SK-N-SH treated with all-trans-retinoic acid at 6 μM for 48 hours (cell line): ENCODE measurements at regions not wholly inside any gene's neighbourhood (a gene's known extent, or its start where the extent isn't known, plus 50 kb on each side); places are given as distances from the start of the nearest gene placed in this dataset.
"Not testable (repeated sequence)": the region's sequence is repeated elsewhere in the genome, so short reads cannot be mapped to it uniquely, and the experiment has no call there.

Experiments used
- ARNTL ChIP-seq: fragments of 450-650 bp; formaldehyde crosslinking; IDR thresholded peaks from 2 replicates; pipeline ENCODE4 v1.5.0; 2020; ENCODE audit warnings: low read depth, mild to moderate bottlenecking, moderate library complexity, borderline replicate concordance
- BACH2 ChIP-seq: fragments of 250-450 bp; sonication (Bioruptor Pico); IDR thresholded peaks from 2 replicates; pipeline ENCODE4 v1.9.0; 2021; ENCODE audit warnings: mild to moderate bottlenecking, borderline replicate concordance
- PPARA ChIP-seq: fragments of 250-450 bp; sonication (Bioruptor Pico); IDR thresholded peaks from 2 replicates; pipeline ENCODE4 v1.5.0; 2020; ENCODE audit warnings: mild to moderate bottlenecking, borderline replicate concordance
- RARB ChIP-seq: fragments of 250-450 bp; sonication (Bioruptor Pico); IDR thresholded peaks from 2 replicates; pipeline ENCODE4 v1.8.0; 2021; ENCODE audit warnings: mild to moderate bottlenecking, moderate library complexity
- SNAI2 ChIP-seq: fragments of 250-450 bp; sonication (Bioruptor Pico); IDR thresholded peaks from 2 replicates; pipeline ENCODE4 v1.5.0; 2020; ENCODE audit warnings: mild to moderate bottlenecking, moderate library complexity
- TCF4 ChIP-seq: fragments of 250-450 bp; sonication (Bioruptor Pico); IDR thresholded peaks from 2 replicates; pipeline ENCODE4 v1.8.0; 2021; ENCODE audit warnings: mild to moderate bottlenecking, moderate library complexity, borderline replicate concordance
- TOX ChIP-seq: fragments of 250-450 bp; sonication (Bioruptor Pico); IDR thresholded peaks from 2 replicates; pipeline ENCODE4 v1.8.0; 2021; ENCODE audit warnings: mild to moderate bottlenecking, moderate library complexity, borderline replicate concordance
- ZFP3 ChIP-seq: fragments of 250-450 bp; sonication (Bioruptor Pico); IDR thresholded peaks from 2 replicates; pipeline ENCODE4 v1.5.0; 2020; ENCODE audit warnings: mild to moderate bottlenecking, moderate library complexity
- ZFP30 ChIP-seq: fragments of 450-650 bp; formaldehyde crosslinking; IDR thresholded peaks from 2 replicates; pipeline ENCODE4 v1.5.0; 2022; ENCODE audit warnings: mild to moderate bottlenecking, moderate library complexity
- ZNF70 ChIP-seq: fragments of 450-650 bp; formaldehyde crosslinking; IDR thresholded peaks from 2 replicates; pipeline ENCODE4 v1.5.0; 2020; ENCODE audit warnings: mild to moderate bottlenecking, moderate library complexity
- TF ChIP-seq, protein P1 (sequence below): fragments of 250-450 bp; sonication (Bioruptor Pico); IDR thresholded peaks from 2 replicates; pipeline ENCODE4 v1.5.1; 2020; ENCODE audit warnings: low read depth, mild to moderate bottlenecking, moderate library complexity
- TF ChIP-seq, protein P2 (sequence below): fragments of 250-450 bp; sonication (Bioruptor Pico); IDR thresholded peaks from 2 replicates; pipeline ENCODE4 v1.8.0; 2021; ENCODE audit warnings: low read depth, mild to moderate bottlenecking, moderate library complexity, borderline replicate concordance
- TF ChIP-seq, protein P3 (sequence below): fragments of 250-450 bp; sonication (Bioruptor Pico); IDR thresholded peaks from 2 replicates; pipeline ENCODE4 v1.8.0; 2020; ENCODE audit warnings: mild to moderate bottlenecking, moderate library complexity, borderline replicate concordance
- TF ChIP-seq, protein P4 (sequence below): fragments of 250-450 bp; sonication (Bioruptor Pico); IDR thresholded peaks from 2 replicates; pipeline ENCODE4 v1.5.1; 2021; ENCODE audit warnings: mild to moderate bottlenecking, moderate library complexity

DNA sequence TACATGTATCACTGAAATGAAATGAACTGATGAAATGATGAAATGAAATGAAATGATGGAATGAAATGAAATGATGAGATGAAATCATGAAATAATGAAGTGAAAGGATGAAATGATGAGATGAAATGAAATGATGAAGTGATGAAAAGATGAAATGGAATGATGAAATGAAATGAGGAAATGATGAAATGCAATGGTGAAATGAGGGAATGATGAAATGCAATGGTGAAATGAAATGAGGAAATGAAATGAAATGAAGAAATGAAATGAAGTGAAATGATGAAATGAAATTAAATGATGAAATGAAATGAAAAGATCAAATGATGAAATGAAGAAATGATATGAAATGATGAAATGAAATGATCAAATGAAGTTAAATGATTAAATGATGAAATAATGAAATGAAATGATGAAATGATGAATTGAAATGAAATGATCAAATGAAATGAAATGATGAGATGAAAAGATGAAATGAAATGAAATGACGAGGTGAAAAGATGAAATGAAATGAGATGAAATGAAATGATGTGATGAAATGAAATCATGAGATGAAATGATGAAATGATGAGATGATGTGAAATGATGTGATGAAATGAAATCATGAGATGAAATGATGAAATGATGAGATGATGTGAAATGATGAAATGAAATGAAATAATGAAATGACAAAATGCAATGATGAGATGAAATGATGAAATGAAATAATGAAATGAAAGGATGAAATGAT, 327.9 kb upstream of the WSB1 start:
- not testable (repeated sequence) for TF ChIP-seq TOX; ZFP30 (CRISPR knock-in tag); ARNTL (CRISPR knock-in tag); RARB; ZFP3 (CRISPR knock-in tag); TCF4; ZNF70 (CRISPR knock-in tag); BACH2 (CRISPR knock-in tag); PPARA; SNAI2
- TF ChIP-seq, protein P1, sequence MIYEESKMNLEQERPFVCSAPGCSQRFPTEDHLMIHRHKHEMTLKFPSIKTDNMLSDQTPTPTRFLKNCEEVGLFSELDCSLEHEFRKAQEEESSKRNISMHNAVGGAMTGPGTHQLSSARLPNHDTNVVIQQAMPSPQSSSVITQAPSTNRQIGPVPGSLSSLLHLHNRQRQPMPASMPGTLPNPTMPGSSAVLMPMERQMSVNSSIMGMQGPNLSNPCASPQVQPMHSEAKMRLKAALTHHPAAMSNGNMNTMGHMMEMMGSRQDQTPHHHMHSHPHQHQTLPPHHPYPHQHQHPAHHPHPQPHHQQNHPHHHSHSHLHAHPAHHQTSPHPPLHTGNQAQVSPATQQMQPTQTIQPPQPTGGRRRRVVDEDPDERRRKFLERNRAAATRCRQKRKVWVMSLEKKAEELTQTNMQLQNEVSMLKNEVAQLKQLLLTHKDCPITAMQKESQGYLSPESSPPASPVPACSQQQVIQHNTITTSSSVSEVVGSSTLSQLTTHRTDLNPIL (CRISPR knock-in tag), result not testable (repeated sequence)
- TF ChIP-seq, protein P2, sequence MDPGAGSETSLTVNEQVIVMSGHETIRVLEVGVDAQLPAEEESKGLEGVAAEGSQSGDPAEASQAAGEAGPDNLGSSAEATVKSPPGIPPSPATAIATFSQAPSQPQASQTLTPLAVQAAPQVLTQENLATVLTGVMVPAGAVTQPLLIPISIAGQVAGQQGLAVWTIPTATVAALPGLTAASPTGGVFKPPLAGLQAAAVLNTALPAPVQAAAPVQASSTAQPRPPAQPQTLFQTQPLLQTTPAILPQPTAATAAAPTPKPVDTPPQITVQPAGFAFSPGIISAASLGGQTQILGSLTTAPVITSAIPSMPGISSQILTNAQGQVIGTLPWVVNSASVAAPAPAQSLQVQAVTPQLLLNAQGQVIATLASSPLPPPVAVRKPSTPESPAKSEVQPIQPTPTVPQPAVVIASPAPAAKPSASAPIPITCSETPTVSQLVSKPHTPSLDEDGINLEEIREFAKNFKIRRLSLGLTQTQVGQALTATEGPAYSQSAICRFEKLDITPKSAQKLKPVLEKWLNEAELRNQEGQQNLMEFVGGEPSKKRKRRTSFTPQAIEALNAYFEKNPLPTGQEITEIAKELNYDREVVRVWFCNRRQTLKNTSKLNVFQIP (CRISPR knock-in tag), result not testable (repeated sequence)
- TF ChIP-seq, protein P3, sequence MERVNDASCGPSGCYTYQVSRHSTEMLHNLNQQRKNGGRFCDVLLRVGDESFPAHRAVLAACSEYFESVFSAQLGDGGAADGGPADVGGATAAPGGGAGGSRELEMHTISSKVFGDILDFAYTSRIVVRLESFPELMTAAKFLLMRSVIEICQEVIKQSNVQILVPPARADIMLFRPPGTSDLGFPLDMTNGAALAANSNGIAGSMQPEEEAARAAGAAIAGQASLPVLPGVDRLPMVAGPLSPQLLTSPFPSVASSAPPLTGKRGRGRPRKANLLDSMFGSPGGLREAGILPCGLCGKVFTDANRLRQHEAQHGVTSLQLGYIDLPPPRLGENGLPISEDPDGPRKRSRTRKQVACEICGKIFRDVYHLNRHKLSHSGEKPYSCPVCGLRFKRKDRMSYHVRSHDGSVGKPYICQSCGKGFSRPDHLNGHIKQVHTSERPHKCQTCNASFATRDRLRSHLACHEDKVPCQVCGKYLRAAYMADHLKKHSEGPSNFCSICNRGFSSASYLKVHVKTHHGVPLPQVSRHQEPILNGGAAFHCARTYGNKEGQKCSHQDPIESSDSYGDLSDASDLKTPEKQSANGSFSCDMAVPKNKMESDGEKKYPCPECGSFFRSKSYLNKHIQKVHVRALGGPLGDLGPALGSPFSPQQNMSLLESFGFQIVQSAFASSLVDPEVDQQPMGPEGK (CRISPR knock-in tag), result not testable (repeated sequence)
- TF ChIP-seq, protein P4, sequence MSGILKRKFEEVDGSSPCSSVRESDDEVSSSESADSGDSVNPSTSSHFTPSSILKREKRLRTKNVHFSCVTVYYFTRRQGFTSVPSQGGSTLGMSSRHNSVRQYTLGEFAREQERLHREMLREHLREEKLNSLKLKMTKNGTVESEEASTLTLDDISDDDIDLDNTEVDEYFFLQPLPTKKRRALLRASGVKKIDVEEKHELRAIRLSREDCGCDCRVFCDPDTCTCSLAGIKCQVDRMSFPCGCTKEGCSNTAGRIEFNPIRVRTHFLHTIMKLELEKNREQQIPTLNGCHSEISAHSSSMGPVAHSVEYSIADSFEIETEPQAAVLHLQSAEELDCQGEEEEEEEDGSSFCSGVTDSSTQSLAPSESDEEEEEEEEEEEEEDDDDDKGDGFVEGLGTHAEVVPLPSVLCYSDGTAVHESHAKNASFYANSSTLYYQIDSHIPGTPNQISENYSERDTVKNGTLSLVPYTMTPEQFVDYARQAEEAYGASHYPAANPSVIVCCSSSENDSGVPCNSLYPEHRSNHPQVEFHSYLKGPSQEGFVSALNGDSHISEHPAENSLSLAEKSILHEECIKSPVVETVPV (CRISPR knock-in tag), result not testable (repeated sequence)
